ENCODE measurements at regions not wholly inside any gene's neighbourhood (a gene's known extent, or its start where the extent isn't known, plus 50 kb on each side); places are given as distances from the start of the nearest gene placed in this dataset.
"Not testable (repeated sequence)": the region's sequence is repeated elsewhere in the genome, so short reads cannot be mapped to it uniquely, and the experiment has no call there.

DNA sequence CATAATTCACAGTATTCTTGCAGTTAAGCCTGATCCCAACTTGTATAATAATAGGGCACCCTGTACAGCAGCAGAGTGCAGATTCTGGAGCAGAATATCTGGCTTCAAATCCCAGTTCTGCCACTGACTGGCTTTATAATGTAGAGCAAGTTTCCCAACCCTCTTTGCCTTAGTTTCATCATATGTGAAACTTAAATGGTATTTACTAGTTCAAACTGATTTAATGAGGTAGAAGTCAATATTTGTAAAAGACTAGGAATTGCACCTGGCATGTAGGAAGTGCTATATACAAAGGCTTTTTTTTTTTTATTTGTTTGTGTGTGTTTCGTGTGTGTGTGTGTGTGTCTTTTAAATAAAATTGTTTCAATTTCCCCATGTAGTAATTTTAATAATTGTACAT lies 125.9 kb downstream of the CCER1 start:
- DNase-seq (ENCODE audit: low read depth in 2 of 2), result no peak

GRCh38 chr12:90828621-90829020 lies 126.4 kb downstream of the CCER1 start:
- no peak for DNase-seq (ENCODE audit: low read depth in 2 of 2)

DNA sequence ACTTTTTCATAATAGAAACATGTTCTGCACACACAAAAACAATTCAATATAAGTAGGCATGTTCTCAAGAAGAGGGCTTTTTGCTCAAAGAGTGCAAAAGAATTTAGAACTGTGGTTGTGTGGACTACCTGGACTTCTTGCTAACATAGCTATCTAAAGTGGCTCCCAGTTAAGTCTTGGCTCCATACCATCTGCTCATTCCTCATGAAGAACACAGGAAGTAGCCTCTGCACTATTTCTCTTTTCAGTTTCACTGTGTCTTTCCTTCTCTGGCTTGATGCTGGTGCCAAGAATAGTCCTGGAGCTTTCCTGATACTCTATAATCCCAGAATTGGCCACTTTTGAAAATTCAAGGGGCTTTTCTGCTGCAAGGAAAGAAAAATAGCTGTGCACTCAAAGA lies 127.4 kb downstream of the CCER1 start:
- no peak for DNase-seq (ENCODE audit: low read depth in 2 of 2)

GRCh38 chr12:90826036-90826435 lies 128.9 kb downstream of the CCER1 start:
- no peak for DNase-seq (ENCODE audit: low read depth in 2 of 2)

DNA sequence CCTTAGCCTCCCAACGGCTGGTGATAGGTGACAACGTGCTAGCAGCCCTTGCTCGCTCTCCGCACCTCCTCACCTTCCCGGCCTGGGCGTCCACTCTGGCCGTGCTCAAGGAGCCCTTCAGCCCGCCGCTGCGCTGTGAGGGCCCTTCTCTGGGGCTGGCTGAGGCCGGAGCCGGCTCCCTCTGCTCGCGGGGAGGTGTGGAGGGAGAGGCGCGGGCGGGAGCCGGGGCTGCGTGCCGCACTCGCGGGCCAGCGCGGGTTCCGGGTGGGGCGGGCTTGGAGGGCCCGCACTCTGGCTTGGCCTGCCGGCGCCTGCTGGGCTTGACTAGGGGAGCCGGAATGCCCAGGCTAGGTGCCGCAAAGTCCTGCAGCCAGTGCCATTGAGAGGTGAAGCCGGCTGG lies 131.1 kb downstream of the CCER1 start:
- DNase-seq (ENCODE audit: low read depth in 2 of 2), result no peak

- no peak for DNase-seq (ENCODE audit: low read depth in 2 of 2)
Measured at GRCh38 chr12:90819709-90820108, 135.3 kb downstream of the CCER1 start.

DNA sequence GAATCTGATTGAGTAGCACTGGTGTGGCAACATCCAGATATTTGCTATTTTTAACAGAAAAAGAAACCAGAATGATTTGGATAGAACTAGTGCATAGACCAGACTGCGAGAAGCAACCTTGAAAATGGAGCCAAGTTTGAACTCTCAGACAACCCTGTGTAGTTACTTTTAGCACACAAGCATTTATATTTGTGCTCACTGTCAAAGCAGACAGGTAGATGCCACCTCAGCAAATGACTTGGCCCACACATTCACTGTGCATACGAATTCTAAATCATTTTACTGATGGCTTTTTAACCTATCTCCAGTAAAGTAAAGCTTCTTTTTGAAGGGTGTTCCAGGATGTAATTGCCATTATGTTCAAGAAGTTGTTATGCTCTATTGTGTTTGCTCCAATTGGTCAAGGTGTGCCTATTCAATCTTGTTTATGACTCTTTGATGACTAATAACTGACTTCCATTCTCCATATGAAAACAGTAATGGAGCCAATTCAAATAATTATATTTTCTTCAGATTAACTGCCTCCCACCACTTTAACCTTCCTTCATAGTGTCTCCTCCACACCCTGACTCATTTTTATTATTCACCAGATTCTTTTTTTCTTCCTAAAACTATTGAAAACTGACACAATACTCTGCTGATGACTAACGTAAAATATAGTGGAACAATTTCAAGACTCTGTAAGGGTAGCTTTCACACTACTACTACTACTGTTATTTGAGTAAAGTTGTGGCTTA lies 138.5 kb downstream of the CCER1 start:
- no peak for DNase-seq (ENCODE audit: low read depth in 2 of 2)

DNA sequence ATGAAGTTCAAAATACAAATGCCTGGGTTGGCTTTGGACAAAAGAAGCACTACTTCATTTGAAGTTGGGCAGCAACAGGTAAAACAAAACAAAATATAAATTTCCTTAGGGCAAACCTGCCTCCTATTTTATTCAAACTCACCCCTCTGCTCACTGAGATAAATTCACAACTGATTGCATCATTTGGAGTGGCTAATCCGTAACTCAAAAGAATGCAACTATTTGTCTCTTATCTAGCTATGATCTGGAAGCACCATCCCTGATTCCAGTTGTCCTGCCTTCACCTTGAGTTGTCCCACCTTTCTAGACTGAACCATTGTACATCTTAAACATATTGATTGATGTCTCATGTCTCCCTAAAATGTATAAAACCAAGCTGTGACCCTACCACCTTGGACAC lies 145.0 kb downstream of the CCER1 start:
- no peak for DNase-seq (ENCODE audit: low read depth in 2 of 2)

- DNase-seq (ENCODE audit: low read depth in 2 of 2), result no peak
Measured at GRCh38 chr12:90808568-90808967, 146.4 kb downstream of the CCER1 start.

DNA sequence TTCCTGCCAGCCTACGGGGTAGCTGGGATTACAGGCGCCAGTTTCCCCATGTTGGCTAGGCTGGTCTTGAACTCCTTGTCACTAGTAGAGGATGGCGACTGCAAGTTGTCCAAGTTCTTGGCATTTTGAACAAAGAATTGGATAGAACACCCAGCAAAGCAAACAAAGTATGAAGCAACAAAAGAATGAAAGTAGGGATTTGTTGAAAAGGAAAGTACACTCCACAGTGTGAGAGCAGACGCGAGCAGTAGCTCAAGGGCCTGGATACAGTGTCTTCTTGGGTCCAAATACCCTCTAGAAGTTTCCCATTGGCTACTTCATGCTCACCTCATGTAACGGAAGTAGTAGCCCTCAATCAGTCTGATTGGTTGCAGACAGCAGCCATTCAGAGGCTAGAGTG lies 152.2 kb downstream of the CCER1 start:
- no peak for DNase-seq (ENCODE audit: low read depth in 2 of 2)

- DNase-seq (ENCODE audit: low read depth in 2 of 2), result no peak
Measured at GRCh38 chr12:90801776-90802175, 153.2 kb downstream of the CCER1 start.

GRCh38 chr12:90794212-90794611 lies 160.8 kb downstream of the CCER1 start:
- no peak for DNase-seq (ENCODE audit: low read depth in 2 of 2)

DNA sequence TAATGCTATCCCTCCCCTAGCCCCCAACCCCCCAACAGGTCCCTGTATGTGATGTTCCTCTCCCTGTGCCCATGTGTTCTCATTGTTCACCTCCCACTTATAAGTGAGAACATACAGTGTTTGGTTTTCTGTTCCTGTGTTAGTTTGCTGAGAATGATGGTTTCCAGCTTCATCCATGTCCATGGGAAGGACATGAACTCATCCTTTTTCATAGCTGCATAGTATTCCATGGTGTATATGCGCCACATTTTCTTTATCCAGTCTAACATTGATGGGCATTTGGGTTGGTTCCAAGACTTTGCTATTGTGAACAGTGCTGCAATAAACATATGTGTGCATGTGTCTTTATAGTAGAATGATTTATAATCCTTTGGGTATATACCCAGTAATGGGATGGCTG lies 162.3 kb downstream of the CCER1 start:
- not testable (repeated sequence) for DNase-seq (ENCODE audit: low read depth in 2 of 2)

GRCh38 chr12:90791445-90791844 lies 163.5 kb downstream of the CCER1 start:
- no peak for DNase-seq (ENCODE audit: low read depth in 2 of 2)

- DNase-seq (ENCODE audit: low read depth in 2 of 2), result no peak
Measured at GRCh38 chr12:90790747-90791146, 164.2 kb downstream of the CCER1 start.

DNA sequence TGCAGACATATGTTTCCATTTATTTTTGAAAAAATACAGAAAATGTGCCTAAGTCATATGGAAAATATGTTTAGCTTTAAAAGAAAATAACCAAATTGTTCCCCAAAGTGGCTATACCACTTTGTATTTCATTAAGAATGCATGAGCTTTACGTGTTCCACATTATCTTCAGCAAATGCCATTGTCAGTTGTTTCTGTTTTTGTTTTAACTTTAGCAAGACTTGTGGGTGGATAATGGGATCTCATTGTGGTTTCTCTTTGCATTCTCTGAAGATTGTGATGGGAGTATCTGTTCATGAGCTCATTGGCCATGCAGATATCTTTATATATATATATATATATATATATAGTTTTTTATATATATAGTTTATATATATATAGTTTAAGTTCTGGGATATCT lies 181.5 kb downstream of the CCER1 start:
- DNase-seq (ENCODE audit: low read depth in 2 of 2), result no peak

DNA sequence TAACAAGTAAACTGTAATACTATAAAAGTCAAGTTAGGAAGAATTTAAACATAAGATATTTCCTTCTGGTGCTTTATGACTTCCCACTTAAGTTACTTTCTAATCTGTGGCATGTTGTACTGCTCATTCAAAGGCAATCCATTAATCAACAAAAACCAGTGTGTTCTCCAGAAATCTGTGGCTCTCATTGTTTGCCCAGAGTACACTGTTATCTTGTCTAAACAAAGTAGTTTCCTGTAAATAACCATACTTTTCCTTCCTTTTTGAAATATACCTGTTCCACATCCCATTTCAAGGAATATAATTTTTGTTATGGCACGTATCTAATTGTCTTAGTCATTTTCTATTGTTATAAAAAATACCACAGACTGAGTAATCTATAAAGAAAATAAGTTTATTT lies 184.1 kb downstream of the CCER1 start:
- no peak for DNase-seq (ENCODE audit: low read depth in 2 of 2)

DNA sequence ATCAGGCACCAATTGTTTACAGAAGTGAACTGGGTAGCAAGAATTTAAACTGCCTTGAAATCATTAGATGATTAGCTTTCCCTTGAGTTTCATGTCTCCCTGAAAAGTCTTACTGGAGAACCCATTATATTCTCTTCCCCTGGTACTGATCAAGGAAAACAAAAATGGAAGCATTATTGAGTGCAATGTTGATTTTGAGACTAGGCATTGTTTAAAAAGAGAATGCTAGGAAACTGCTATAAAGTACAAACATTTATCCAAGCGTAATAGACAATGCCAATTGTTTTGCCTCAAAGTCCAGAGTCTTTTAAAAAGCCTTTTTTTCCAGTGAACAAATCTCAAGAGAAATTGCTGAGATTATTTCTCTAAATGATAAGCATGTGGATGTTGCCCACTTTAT lies 197.0 kb downstream of the CCER1 start:
- no peak for DNase-seq (ENCODE audit: low read depth in 2 of 2)

GRCh38 chr12:90745211-90745610 lies 209.8 kb downstream of the CCER1 start:
- DNase-seq (ENCODE audit: low read depth in 2 of 2), result no peak

GRCh38 chr12:90741611-90742010 lies 213.4 kb downstream of the CCER1 start:
- no peak for DNase-seq (ENCODE audit: low read depth in 2 of 2)

- DNase-seq (ENCODE audit: low read depth in 2 of 2), result no peak
Measured at GRCh38 chr12:90729736-90730135, 225.2 kb downstream of the CCER1 start.

GRCh38 chr12:90712671-90713070 lies 242.3 kb downstream of the CCER1 start:
- no peak for DNase-seq (ENCODE audit: low read depth in 2 of 2)

- DNase-seq (ENCODE audit: low read depth in 2 of 2), result no peak
Measured at GRCh38 chr12:90710711-90711110, 244.3 kb downstream of the CCER1 start.

- DNase-seq (ENCODE audit: low read depth in 2 of 2), result no peak
Measured at GRCh38 chr12:90706036-90706435, 248.9 kb downstream of the CCER1 start.

Data from stimulated activated CD8-positive, alpha-beta memory T cell treated with anti-CD3 and anti-CD28 coated beads, Interleukin-2, amount 100 ng/mL, for 1 hour (primary cell).